GM23338 (cell line): ENCODE measurements at regions not wholly inside any gene's neighbourhood (a gene's known extent, or its start where the extent isn't known, plus 50 kb on each side); places are given as distances from the start of the nearest gene placed in this dataset.
A peak's percentile ranks its signal among the peaks of the same experiment; 100 is the strongest.

ENCODE experiments used
- ATAC-seq: fragments of 200-7000 bp; cut with Tn5 transposase; 3 replicates; pipeline ENCODE4 v1.9.1; 2020
- DNase-seq: peaks from one replicate; pipeline ENCODE4 v3.0.0-alpha.2; 2015; ENCODE audit warnings: low spot score
- H2AFZ ChIP-seq: fragments of 200-600 bp; sonication (generic); 2 replicates; pipeline ENCODE4 v1.8.0; 2016; ENCODE audit warnings: antibody characterized with exemption, mild to moderate bottlenecking, moderate library complexity
- H3F3A ChIP-seq: fragments of 200-600 bp; sonication (generic); replicated peaks from 2 replicates; pipeline ENCODE4 v1.8.0; 2017; ENCODE audit warnings: antibody characterized with exemption, mixed run types, low read depth
- H3K27ac ChIP-seq: fragments of 200-600 bp; sonication (generic); 2 replicates; pipeline ENCODE4 v1.6.1; 2016; ENCODE audit warnings: low read depth
- H3K27me3 ChIP-seq: fragments of 200-600 bp; sonication (generic); 2 replicates; pipeline ENCODE4 v1.8.0; 2016; ENCODE audit warnings: mild to moderate bottlenecking, mixed run types, moderate library complexity; ENCODE audit not compliant: insufficient read depth
- H3K36me3 ChIP-seq: fragments of 200-600 bp; sonication (generic); 2 replicates; pipeline ENCODE4 v1.8.0; 2016; ENCODE audit warnings: mild to moderate bottlenecking; ENCODE audit not compliant: insufficient read depth
- H3K4me1 ChIP-seq: fragments of 200-600 bp; sonication (generic); 2 replicates; pipeline ENCODE4 v1.8.0; 2016; ENCODE audit warnings: mild to moderate bottlenecking, moderate library complexity; ENCODE audit not compliant: insufficient read depth
- H3K4me2 ChIP-seq: fragments of 200-600 bp; sonication (generic); 2 replicates; pipeline ENCODE4 v1.7.1; 2017; ENCODE audit warnings: mixed run types
- H3K4me3 ChIP-seq: fragments of 200-600 bp; sonication (generic); 2 replicates; pipeline ENCODE4 v1.6.1; 2016; ENCODE audit warnings: mixed run types
- H3K79me2 ChIP-seq: fragments of 200-600 bp; sonication (generic); replicated peaks from 2 replicates; pipeline ENCODE4 v1.8.0; 2017; ENCODE audit warnings: mild to moderate bottlenecking; ENCODE audit not compliant: insufficient read depth
- H3K9me2 ChIP-seq: fragments of 200-600 bp; sonication (generic); 2 replicates; pipeline ENCODE4 v1.8.0; 2017; ENCODE audit not compliant: insufficient read depth
- H4K20me1 ChIP-seq: fragments of 200-600 bp; sonication (generic); replicated peaks from 2 replicates; pipeline ENCODE4 v1.8.0; 2017; ENCODE audit warnings: mild to moderate bottlenecking; ENCODE audit not compliant: insufficient read depth
- H3K27ac Mint-ChIP-seq: 2 replicates; pipeline ENCODE4 v1.8.0; 2020; ENCODE audit warnings: inconsistent platforms, mild to moderate bottlenecking, moderate library complexity, mixed read lengths
- H3K27me3 Mint-ChIP-seq: 3 replicates; pipeline ENCODE4 v1.8.0; 2022; ENCODE audit warnings: low read depth, mild to moderate bottlenecking, moderate library complexity, mixed read lengths, inconsistent platforms; ENCODE audit not compliant: insufficient read depth, poor library complexity
- H3K36me3 Mint-ChIP-seq: 3 replicates; pipeline ENCODE4 v1.8.0; 2021; ENCODE audit warnings: low read depth, mild to moderate bottlenecking, inconsistent platforms, moderate library complexity, mixed read lengths
- H3K4me1 Mint-ChIP-seq: 3 replicates; pipeline ENCODE4 v1.8.0; 2020; ENCODE audit warnings: mild to moderate bottlenecking, inconsistent platforms, mixed read lengths
- H3K4me3 Mint-ChIP-seq: 3 replicates; pipeline ENCODE4 v1.8.0; 2021; ENCODE audit warnings: moderate library complexity, mild to moderate bottlenecking, inconsistent platforms, mixed read lengths
- H3K9me3 Mint-ChIP-seq: 3 replicates; pipeline ENCODE4 v1.8.0; 2020; ENCODE audit warnings: moderate library complexity, mild to moderate bottlenecking, inconsistent platforms, mixed read lengths
- JUNB ChIP-seq: IDR thresholded peaks from one replicate; pipeline ENCODE4 v1.6.1; 2016; ENCODE audit warnings: antibody characterized with exemption; ENCODE audit not compliant: unreplicated experiment
- TF ChIP-seq, protein P1 (sequence below), 2 experiments: fragments of 200-600 bp in 1 of 2; sonication (generic) in 1 of 2; conservative IDR thresholded peaks; 2 replicates each; pipeline versions ENCODE4 v1.5.1 to v1.6.1; 2016 to 2017; ENCODE audit warnings: antibody characterized with exemption in 2 of 2, low read depth in 2 of 2, mild to moderate bottlenecking in 2 of 2, moderate library complexity in 1 of 2
- TF ChIP-seq, protein P2 (sequence below): fragments of 250-450 bp; sonication (Bioruptor Pico); IDR thresholded peaks from 2 replicates; pipeline ENCODE4 v1.5.0; 2020; ENCODE audit warnings: mild to moderate bottlenecking, moderate library complexity
- TF ChIP-seq, protein P3 (sequence below): IDR thresholded peaks from one replicate; pipeline ENCODE4 v1.6.1; 2018; ENCODE audit warnings: antibody characterized with exemption; ENCODE audit not compliant: unreplicated experiment

DNA sequence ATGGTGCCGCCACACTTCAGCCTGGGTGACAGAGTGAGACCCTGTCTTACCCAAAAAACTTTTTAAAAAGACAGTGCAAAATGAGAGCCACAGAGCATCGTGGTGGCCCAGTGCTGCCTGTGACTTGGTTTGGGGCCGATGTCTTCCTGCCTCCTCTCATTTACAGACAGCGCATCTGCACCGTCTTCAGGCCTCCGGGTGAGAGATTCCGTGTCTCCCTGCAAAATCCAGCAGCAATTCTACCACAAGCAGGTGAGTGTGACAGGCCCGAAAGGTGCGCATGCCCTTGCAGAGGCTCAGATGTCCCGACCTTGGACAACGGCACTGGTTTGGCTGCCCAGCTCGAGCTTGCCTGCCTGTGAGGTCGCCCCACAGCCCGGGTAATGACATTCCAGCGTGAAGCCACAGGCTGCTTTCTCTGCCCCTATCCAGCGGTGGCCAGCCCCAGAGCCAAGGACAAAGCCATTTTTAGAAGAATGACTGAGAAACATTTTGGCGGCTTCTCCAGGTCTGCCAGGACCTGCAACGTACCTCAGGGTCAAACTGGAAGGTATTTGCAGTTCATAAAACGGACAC, 70.3 kb upstream of the RFLNA start:
- no peaks in the 10 kb centered on the region for H3K36me3 Mint-ChIP-seq
- H4K20me1 ChIP-seq = no peaks in the 10 kb centered on the region
- H3K27ac ChIP-seq = no peak overlapping the region
- H3K36me3 ChIP-seq = no peaks in the 10 kb centered on the region
- no peaks in the 10 kb centered on the region for H3K4me1 ChIP-seq
- H3K4me3 Mint-ChIP-seq = no peak overlapping the region
- peak; percentile 45; the same call in 2 of the 3 replicates for ATAC-seq
- no peaks in the 10 kb centered on the region for H3K27me3 ChIP-seq
- peaks cover 8% of the 10 kb centered on the region for H3K27me3 Mint-ChIP-seq
- no peak for DNase-seq
- H3K9me3 Mint-ChIP-seq = peaks cover 9% of the 10 kb centered on the region; the same call in 2 of the 3 replicates
- H3K4me1 Mint-ChIP-seq = no peaks in the 10 kb centered on the region
- H3K9me2 ChIP-seq = no peaks in the 10 kb centered on the region
- H3K27ac Mint-ChIP-seq = no peak overlapping the region
- no peaks in the 10 kb centered on the region for H3F3A ChIP-seq
- no peaks in the 10 kb centered on the region for H3K79me2 ChIP-seq
- no peak overlapping the region for H3K4me3 ChIP-seq
- H2AFZ ChIP-seq = no peak overlapping the region
- H3K4me2 ChIP-seq = no peak overlapping the region
- TF ChIP-seq, protein P1, sequence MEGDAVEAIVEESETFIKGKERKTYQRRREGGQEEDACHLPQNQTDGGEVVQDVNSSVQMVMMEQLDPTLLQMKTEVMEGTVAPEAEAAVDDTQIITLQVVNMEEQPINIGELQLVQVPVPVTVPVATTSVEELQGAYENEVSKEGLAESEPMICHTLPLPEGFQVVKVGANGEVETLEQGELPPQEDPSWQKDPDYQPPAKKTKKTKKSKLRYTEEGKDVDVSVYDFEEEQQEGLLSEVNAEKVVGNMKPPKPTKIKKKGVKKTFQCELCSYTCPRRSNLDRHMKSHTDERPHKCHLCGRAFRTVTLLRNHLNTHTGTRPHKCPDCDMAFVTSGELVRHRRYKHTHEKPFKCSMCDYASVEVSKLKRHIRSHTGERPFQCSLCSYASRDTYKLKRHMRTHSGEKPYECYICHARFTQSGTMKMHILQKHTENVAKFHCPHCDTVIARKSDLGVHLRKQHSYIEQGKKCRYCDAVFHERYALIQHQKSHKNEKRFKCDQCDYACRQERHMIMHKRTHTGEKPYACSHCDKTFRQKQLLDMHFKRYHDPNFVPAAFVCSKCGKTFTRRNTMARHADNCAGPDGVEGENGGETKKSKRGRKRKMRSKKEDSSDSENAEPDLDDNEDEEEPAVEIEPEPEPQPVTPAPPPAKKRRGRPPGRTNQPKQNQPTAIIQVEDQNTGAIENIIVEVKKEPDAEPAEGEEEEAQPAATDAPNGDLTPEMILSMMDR (conservative IDR thresholded peaks at IDR 0.05; ENCODE audit: low read depth in 2 of 2) = peak in 1 of 2 experiments; percentile 55; a peak in 2 of 4 replicates
- TF ChIP-seq, protein P2, sequence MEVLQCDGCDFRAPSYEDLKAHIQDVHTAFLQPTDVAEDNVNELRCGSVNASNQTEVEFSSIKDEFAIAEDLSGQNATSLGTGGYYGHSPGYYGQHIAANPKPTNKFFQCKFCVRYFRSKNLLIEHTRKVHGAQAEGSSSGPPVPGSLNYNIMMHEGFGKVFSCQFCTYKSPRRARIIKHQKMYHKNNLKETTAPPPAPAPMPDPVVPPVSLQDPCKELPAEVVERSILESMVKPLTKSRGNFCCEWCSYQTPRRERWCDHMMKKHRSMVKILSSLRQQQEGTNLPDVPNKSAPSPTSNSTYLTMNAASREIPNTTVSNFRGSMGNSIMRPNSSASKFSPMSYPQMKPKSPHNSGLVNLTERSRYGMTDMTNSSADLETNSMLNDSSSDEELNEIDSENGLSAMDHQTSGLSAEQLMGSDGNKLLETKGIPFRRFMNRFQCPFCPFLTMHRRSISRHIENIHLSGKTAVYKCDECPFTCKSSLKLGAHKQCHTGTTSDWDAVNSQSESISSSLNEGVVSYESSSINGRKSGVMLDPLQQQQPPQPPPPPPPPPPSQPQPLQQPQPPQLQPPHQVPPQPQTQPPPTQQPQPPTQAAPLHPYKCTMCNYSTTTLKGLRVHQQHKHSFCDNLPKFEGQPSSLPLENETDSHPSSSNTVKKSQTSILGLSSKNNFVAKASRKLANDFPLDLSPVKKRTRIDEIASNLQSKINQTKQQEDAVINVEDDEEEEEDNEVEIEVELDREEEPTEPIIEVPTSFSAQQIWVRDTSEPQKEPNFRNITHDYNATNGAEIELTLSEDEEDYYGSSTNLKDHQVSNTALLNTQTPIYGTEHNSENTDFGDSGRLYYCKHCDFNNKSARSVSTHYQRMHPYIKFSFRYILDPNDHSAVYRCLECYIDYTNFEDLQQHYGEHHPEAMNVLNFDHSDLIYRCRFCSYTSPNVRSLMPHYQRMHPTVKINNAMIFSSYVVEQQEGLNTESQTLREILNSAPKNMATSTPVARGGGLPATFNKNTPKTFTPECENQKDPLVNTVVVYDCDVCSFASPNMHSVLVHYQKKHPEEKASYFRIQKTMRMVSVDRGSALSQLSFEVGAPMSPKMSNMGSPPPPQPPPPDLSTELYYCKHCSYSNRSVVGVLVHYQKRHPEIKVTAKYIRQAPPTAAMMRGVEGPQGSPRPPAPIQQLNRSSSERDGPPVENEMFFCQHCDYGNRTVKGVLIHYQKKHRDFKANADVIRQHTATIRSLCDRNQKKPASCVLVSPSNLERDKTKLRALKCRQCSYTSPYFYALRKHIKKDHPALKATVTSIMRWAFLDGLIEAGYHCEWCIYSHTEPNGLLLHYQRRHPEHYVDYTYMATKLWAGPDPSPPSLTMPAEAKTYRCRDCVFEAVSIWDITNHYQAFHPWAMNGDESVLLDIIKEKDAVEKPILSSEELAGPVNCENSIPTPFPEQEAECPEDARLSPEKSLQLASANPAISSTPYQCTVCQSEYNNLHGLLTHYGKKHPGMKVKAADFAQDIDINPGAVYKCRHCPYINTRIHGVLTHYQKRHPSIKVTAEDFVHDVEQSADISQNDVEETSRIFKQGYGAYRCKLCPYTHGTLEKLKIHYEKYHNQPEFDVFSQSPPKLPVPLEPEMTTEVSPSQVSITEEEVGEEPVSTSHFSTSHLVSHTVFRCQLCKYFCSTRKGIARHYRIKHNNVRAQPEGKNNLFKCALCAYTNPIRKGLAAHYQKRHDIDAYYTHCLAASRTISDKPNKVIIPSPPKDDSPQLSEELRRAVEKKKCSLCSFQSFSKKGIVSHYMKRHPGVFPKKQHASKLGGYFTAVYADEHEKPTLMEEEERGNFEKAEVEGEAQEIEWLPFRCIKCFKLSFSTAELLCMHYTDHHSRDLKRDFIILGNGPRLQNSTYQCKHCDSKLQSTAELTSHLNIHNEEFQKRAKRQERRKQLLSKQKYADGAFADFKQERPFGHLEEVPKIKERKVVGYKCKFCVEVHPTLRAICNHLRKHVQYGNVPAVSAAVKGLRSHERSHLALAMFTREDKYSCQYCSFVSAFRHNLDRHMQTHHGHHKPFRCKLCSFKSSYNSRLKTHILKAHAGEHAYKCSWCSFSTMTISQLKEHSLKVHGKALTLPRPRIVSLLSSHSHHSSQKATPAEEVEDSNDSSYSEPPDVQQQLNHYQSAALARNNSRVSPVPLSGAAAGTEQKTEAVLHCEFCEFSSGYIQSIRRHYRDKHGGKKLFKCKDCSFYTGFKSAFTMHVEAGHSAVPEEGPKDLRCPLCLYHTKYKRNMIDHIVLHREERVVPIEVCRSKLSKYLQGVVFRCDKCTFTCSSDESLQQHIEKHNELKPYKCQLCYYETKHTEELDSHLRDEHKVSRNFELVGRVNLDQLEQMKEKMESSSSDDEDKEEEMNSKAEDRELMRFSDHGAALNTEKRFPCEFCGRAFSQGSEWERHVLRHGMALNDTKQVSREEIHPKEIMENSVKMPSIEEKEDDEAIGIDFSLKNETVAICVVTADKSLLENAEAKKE (CRISPR knock-in tag) = no peak
- no peak for TF ChIP-seq JUNB
- TF ChIP-seq, protein P3, sequence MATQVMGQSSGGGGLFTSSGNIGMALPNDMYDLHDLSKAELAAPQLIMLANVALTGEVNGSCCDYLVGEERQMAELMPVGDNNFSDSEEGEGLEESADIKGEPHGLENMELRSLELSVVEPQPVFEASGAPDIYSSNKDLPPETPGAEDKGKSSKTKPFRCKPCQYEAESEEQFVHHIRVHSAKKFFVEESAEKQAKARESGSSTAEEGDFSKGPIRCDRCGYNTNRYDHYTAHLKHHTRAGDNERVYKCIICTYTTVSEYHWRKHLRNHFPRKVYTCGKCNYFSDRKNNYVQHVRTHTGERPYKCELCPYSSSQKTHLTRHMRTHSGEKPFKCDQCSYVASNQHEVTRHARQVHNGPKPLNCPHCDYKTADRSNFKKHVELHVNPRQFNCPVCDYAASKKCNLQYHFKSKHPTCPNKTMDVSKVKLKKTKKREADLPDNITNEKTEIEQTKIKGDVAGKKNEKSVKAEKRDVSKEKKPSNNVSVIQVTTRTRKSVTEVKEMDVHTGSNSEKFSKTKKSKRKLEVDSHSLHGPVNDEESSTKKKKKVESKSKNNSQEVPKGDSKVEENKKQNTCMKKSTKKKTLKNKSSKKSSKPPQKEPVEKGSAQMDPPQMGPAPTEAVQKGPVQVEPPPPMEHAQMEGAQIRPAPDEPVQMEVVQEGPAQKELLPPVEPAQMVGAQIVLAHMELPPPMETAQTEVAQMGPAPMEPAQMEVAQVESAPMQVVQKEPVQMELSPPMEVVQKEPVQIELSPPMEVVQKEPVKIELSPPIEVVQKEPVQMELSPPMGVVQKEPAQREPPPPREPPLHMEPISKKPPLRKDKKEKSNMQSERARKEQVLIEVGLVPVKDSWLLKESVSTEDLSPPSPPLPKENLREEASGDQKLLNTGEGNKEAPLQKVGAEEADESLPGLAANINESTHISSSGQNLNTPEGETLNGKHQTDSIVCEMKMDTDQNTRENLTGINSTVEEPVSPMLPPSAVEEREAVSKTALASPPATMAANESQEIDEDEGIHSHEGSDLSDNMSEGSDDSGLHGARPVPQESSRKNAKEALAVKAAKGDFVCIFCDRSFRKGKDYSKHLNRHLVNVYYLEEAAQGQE = no peak
